ENCODE measurements at regions not wholly inside any gene's neighbourhood (a gene's known extent, or its start where the extent isn't known, plus 50 kb on each side); places are given as distances from the start of the nearest gene placed in this dataset.

DNA sequence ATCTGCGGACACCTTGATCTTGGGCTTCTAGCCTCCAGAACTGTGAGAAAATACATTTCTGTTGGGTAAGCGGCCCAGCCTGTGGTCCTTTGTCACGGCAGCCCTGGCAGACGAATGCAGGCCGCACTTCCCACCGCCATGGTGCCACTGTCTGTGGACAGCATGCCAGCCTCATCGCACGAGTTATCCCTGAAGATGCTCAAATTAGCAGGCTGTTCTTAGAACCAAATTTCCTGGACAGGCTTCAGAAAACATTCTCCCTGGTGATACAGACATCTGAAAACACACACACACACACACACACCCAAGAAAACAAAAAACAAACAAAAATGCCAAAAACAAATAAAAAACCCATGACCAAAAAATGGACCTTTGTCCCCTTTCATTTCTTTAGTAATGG is 343.5 kb upstream of the GATB start:
- DNase-seq (ENCODE audit: low read depth), result no peak
- no peak for TF ChIP-seq CTCF (IDR thresholded peaks at IDR 0.05; ENCODE audit: insufficient read depth, low read length, poor library complexity, severe bottlenecking)
- no peaks in the 10 kb centered on the region for H3K36me3 ChIP-seq (ENCODE audit: control insufficient read depth, insufficient read depth, low read length)
- no peak overlapping the region for H3K4me3 ChIP-seq (ENCODE audit: low read depth, low read length)
- H3K27me3 ChIP-seq (ENCODE audit: control insufficient read depth, insufficient read depth, low read length), result no peaks in the 10 kb centered on the region

- Histone ChIP-seq H3K36me3 (ENCODE audit: control insufficient read depth, insufficient read depth, low read length) (no peaks in the 10 kb centered on the region), H3K4me3 (ENCODE audit: low read depth, low read length) (no peak overlapping the region), H3K27me3 (ENCODE audit: control insufficient read depth, insufficient read depth, low read length) (peaks cover 2% of the 10 kb centered on the region)
- no peak for DNase-seq (ENCODE audit: low read depth)
- no peak for TF ChIP-seq CTCF (IDR thresholded peaks at IDR 0.05; ENCODE audit: insufficient read depth, low read length, poor library complexity, severe bottlenecking)
Measured at GRCh38 chr4:152103181-152103901, 342.5 kb upstream of the GATB start.

- H3K4me3 ChIP-seq (ENCODE audit: low read depth, low read length), result no peak overlapping the region
- no peak for DNase-seq (ENCODE audit: low read depth)
- no peak for TF ChIP-seq CTCF (IDR thresholded peaks at IDR 0.05; ENCODE audit: insufficient read depth, low read length, poor library complexity, severe bottlenecking)
- H3K27me3 ChIP-seq (ENCODE audit: control insufficient read depth, insufficient read depth, low read length), result peaks cover 2% of the 10 kb centered on the region
- no peaks in the 10 kb centered on the region for H3K36me3 ChIP-seq (ENCODE audit: control insufficient read depth, insufficient read depth, low read length)
Measured at GRCh38 chr4:152102436-152103000, 341.7 kb upstream of the GATB start.

DNA sequence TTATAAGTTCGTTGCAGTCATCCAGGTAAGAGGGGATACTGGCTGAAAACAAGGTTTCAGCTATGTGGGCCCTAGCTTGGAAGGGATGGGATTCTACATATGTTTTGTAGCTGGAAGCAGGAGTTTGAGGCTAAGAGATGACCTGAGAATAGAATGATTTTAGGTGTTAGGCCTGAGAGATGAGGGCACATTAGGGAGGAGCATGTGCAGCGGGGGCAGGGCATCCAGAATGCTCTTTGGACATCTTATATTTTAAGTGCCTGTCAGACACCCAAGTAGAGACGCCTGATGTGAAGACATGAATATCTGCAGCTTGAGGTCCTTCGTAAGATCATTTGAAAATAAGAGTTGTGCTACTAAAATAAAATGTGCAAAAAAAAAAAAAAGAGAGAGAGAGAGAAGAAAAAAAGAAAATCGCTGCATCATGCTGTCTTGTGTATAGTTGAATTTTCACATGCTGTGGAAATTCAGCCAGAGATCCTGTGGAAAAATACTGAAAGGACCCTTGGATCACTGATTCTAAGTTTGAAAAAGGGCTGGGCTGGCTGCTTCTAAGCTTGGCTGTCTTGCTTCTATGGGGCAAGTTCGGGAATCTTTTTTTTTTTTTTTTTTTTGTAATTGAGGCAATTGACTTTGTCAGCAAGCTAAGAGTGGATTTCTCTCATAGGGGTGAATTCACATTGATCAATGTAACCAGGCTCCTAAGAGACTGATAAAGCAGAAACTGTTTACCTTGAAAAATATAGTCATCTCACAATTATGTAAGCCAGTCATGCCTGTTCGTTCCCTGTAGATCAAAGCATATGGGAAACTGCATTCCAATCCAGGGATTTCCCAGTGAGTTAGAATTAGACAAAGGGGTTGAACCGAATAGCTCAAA is 341.0 kb upstream of the GATB start:
- H3K4me3 ChIP-seq (ENCODE audit: low read depth, low read length), result no peak overlapping the region
- DNase-seq (ENCODE audit: low read depth), result no peak
- H3K36me3 ChIP-seq (ENCODE audit: control insufficient read depth, insufficient read depth, low read length), result no peaks in the 10 kb centered on the region
- H3K27me3 ChIP-seq (ENCODE audit: control insufficient read depth, insufficient read depth, low read length), result peaks cover 2% of the 10 kb centered on the region
- no peak for TF ChIP-seq CTCF (IDR thresholded peaks at IDR 0.05; ENCODE audit: insufficient read depth, low read length, poor library complexity, severe bottlenecking)

DNA sequence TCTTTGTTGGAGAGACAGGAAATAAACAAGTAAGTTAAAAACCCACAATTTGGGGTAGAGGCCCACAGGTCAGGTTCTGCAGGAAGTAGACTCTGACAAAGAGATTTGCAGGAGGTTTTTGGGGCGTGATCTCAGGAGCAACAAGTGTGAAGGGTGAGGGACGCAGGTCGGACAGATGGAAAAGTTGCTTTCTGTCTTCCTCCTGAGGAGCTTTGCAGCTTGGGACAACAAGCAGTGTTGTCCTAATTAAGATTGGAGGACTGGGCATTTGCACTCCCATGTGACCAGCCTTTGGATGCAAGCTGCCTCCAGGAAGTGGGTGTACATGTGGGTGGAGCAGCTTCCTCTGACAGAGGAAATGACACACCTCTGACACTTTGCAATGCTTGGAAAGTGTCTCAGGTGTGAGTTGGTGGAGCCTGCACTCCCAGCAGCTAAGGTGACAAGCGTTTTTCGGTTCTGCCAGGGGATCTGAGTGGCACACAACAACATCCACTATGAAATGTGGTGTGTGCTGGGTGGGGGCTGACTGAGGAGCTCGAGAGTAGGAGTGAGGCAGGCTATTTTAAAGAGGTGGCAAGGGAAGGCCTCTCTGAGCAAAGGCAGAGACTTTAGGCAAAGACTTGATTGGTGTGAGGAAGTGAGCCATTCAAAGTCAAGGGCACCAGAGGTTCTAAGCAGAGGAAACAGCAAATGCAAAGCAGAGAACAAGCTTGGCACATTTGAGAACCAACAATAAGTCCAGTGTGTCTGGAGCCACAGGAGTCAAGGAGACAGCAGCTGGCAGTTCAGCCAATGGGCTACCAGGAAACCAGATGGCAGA is 339.8 kb upstream of the GATB start:
- no peak for TF ChIP-seq CTCF (IDR thresholded peaks at IDR 0.05; ENCODE audit: insufficient read depth, low read length, poor library complexity, severe bottlenecking)
- no peak overlapping the region for H3K4me3 ChIP-seq (ENCODE audit: low read depth, low read length)
- H3K27me3 ChIP-seq (ENCODE audit: control insufficient read depth, insufficient read depth, low read length), result peaks cover 2% of the 10 kb centered on the region
- H3K36me3 ChIP-seq (ENCODE audit: control insufficient read depth, insufficient read depth, low read length), result no peaks in the 10 kb centered on the region
- no peak for DNase-seq (ENCODE audit: low read depth)
